ENCODE measurements at regions not wholly inside any gene's neighbourhood (a gene's known extent, or its start where the extent isn't known, plus 50 kb on each side); places are given as distances from the start of the nearest gene placed in this dataset.
A peak's percentile ranks its signal among the peaks of the same experiment; 100 is the strongest.

DNA sequence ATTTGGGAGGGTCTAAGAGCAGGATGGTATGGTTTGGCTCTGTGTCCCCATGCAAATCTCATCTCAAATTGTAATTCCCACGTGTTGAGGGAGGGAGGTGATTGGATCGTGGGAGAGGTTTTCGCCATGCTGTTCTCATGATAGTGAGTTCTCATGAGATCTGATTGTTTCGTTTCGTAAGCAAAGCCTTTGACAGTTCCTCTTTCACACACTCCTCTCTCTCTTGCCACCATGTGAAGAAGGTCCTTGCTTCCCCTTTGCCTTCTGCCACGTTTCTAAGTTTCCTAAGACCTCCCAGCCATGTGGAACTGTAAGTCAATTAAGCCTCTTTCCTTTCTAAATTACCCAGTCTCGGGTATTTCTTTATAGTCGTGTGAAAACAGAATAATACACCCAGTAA lies 553.7 kb downstream of the TAFA4 start:
- Histone ChIP-seq H3K36me3 (ENCODE audit: control insufficient read depth, insufficient read depth, low read length) (no peaks in the 10 kb centered on the region), H3K4me3 (ENCODE audit: low read depth, low read length) (no peak overlapping the region), H3K27me3 (ENCODE audit: control insufficient read depth, insufficient read depth, low read length) (no peaks in the 10 kb centered on the region)
- TF ChIP-seq, protein P1, sequence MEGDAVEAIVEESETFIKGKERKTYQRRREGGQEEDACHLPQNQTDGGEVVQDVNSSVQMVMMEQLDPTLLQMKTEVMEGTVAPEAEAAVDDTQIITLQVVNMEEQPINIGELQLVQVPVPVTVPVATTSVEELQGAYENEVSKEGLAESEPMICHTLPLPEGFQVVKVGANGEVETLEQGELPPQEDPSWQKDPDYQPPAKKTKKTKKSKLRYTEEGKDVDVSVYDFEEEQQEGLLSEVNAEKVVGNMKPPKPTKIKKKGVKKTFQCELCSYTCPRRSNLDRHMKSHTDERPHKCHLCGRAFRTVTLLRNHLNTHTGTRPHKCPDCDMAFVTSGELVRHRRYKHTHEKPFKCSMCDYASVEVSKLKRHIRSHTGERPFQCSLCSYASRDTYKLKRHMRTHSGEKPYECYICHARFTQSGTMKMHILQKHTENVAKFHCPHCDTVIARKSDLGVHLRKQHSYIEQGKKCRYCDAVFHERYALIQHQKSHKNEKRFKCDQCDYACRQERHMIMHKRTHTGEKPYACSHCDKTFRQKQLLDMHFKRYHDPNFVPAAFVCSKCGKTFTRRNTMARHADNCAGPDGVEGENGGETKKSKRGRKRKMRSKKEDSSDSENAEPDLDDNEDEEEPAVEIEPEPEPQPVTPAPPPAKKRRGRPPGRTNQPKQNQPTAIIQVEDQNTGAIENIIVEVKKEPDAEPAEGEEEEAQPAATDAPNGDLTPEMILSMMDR (IDR thresholded peaks at IDR 0.05; ENCODE audit: insufficient read depth, low read length, severe bottlenecking), result no peak
- no peak for DNase-seq (ENCODE audit: low read depth)
- peak; percentile 64 for FAIRE-seq

DNA sequence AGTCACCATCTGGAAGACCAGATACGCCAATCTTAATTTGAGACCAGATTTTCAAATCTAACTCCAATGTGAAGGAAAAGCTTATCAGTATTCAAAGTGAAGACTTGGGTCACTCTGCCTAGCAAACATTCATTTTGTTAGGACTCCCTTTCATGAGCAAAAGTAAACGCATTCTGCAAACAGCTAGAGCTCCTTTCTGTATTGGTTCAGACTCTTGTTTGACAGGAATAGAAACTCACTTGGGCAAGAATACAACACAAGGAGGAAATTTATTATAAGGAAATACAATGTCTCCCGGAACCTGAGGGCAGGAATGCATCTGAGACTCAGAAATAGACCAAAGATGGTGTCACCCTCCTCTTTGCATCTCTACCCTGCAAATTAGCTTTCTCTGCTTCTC lies 558.6 kb downstream of the TAFA4 start:
- TF ChIP-seq, protein P1 (IDR thresholded peaks at IDR 0.05; ENCODE audit: insufficient read depth, low read length, severe bottlenecking), result no peak
- Histone ChIP-seq H3K27me3 (ENCODE audit: control insufficient read depth, insufficient read depth, low read length) (no peaks in the 10 kb centered on the region), H3K36me3 (ENCODE audit: control insufficient read depth, insufficient read depth, low read length) (no peaks in the 10 kb centered on the region), H3K4me3 (ENCODE audit: low read depth, low read length) (no peak overlapping the region)
- FAIRE-seq, result no peak
- no peak for DNase-seq (ENCODE audit: low read depth)

DNA sequence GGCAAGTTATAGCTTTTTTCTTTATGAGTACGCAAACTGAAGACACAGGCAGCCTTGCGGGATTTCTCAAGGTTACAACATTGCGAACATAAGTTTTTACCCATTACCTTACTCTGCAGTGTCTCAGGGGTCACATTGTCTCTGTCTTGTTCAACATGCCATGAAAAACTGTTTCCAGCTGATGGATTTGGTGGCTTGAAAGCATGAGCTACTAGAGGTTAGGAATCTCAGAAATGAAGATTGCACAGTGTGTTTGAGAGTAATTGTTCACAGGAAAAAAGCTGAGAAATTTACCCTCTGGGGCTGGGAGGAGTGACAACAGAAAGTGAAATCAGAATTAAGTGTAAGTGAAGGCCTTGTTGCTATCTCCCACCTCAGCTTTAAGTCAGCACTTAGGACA lies 568.6 kb downstream of the TAFA4 start:
- no peak overlapping the region for H3K4me3 ChIP-seq (ENCODE audit: low read depth, low read length)

DNA sequence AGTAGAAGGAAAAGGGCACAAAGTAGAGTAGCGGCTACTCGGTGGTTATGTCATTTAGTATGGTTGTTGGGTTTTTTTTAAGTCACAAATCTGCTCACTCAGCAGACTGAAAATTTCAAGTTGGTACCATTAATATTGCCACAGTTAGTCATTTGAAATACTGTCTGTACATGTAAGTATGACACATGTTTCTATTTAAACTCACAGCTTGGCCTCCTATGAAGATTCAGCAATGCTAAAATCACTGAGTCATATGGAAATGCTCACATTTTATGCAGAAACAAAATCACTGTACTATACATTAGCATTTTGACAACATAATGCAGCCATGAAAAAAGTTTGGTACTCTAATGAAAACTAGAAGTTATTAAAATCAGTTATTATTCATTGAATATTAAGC lies 571.9 kb downstream of the TAFA4 start:
- DNase-seq (ENCODE audit: low read depth), result peak; percentile 54

More for the DNA sequence above, 568.6 kb downstream of the TAFA4 start:
- no peaks in the 10 kb centered on the region for H3K27me3 ChIP-seq (ENCODE audit: control insufficient read depth, insufficient read depth, low read length)
- DNase-seq (ENCODE audit: low read depth) (no peak), FAIRE-seq (no peak)
- H3K36me3 ChIP-seq (ENCODE audit: control insufficient read depth, insufficient read depth, low read length), result no peaks in the 10 kb centered on the region
- TF ChIP-seq, protein P1 (IDR thresholded peaks at IDR 0.05; ENCODE audit: insufficient read depth, low read length, severe bottlenecking), result no peak

DNA sequence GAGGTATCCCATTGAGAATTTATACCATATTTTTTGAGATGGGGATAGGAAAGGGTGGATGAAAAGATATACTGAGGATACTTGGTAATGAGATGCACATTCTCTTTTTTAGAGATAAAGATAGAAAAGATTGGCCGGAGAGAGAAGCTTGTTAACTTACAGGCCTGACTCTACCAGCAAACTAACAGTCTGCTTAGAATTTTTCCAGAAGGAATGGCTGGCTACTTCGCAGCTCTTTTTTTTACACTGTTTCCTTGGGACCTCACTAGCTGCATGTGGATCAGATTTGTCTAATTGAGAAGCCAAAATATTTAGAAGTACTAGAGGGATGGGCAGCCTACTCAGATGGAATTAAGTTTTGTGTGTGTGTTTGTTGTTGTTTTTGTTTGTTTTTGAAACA lies 586.6 kb downstream of the TAFA4 start:
- Histone ChIP-seq H3K4me3 (ENCODE audit: low read depth, low read length) (no peak overlapping the region), H3K36me3 (ENCODE audit: control insufficient read depth, insufficient read depth, low read length) (no peaks in the 10 kb centered on the region), H3K27me3 (ENCODE audit: control insufficient read depth, insufficient read depth, low read length) (no peaks in the 10 kb centered on the region)
- FAIRE-seq (no peak), DNase-seq (ENCODE audit: low read depth) (no peak)
- TF ChIP-seq, protein P1 (IDR thresholded peaks at IDR 0.05; ENCODE audit: insufficient read depth, low read length, severe bottlenecking), result no peak

More for the DNA sequence above, 571.9 kb downstream of the TAFA4 start:
- FAIRE-seq, result no peak
- H3K27me3 ChIP-seq (ENCODE audit: control insufficient read depth, insufficient read depth, low read length), result no peaks in the 10 kb centered on the region
- no peak overlapping the region for H3K4me3 ChIP-seq (ENCODE audit: low read depth, low read length)
- TF ChIP-seq, protein P1 (IDR thresholded peaks at IDR 0.05; ENCODE audit: insufficient read depth, low read length, severe bottlenecking), result no peak
- no peaks in the 10 kb centered on the region for H3K36me3 ChIP-seq (ENCODE audit: control insufficient read depth, insufficient read depth, low read length)

DNA sequence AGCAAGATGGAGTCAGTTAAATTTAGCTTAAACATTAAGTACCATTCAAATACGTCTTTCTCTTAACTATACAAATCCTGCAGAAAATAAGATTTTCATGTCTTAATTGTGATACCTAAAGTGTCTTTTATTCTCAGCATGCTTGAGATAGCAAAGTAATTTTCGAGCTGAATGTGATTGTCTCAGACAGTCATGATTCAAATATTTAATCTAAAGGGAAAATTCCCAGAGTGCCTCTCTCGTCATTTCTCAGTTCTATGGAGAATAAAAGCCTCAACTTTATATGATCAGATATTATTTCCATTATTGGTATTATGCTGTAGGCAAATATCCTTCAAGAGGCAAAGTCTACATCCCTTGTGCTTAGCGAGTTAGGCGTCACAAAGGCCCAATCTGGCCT lies 589.9 kb downstream of the TAFA4 start:
- Histone ChIP-seq H3K27me3 (ENCODE audit: control insufficient read depth, insufficient read depth, low read length) (no peaks in the 10 kb centered on the region), H3K36me3 (ENCODE audit: control insufficient read depth, insufficient read depth, low read length) (no peaks in the 10 kb centered on the region), H3K4me3 (ENCODE audit: low read depth, low read length) (no peak overlapping the region)
- FAIRE-seq, result no peak
- DNase-seq (ENCODE audit: low read depth), result no peak
- TF ChIP-seq, protein P1 (IDR thresholded peaks at IDR 0.05; ENCODE audit: insufficient read depth, low read length, severe bottlenecking), result no peak
